ENCODE measurements at regions not wholly inside any gene's neighbourhood (a gene's known extent, or its start where the extent isn't known, plus 50 kb on each side); places are given as distances from the start of the nearest gene placed in this dataset.
"Not testable (repeated sequence)": the region's sequence is repeated elsewhere in the genome, so short reads cannot be mapped to it uniquely, and the experiment has no call there.

DNA sequence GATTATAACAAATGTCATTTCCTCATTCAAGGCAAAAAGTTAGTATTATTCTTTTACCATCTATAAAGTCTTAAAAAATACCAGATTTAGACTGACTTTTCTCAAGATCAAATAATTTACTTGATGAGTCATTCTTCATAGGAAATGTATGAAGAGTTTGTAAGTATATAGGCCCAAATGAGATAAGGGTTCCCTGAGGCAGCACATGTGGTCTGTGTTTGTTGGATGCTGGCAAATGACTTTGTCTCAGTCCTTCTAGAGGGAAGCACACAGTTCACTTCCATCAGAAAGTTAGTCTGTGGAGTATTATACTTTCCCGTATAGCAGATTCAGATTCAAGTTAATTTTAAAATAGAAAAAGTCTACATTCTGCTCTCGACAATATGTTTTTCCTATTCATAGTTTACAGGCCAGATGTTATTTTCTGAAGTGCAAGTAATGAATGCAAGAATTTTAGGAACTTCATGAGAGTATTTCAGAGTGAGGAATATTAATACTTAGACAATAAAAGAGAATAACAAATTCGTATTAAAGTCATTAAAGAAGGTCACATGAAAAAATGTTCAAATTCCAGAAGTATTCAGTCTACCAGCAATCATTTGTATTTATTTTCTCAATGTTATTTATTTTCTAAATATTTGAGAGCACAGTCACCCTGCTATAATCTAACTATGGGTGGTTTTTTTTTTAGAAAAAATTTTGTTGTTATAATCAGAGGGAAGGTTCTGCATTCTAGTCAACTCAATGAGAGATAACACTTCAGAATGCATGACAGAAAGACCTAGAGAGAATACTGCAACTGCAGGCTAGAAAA, 601.8 kb upstream of the ZFP42 start:
- DNase-seq (no peak), ATAC-seq (ENCODE audit: low FRiP score) (no peak)
- intact Hi-C loops (cut with DNase I): loop anchor here in 1 of 2 donors (10.0 kb wide), 1 partner anchor 181 kb away; no protein-coding TSS in a partner anchor
- Histone ChIP-seq H3K9me3 (ENCODE audit: control insufficient read depth, low read length) (peaks cover 2% of the 10 kb centered on the region), H3K4me1 (ENCODE audit: control insufficient read depth in 1 of 2, insufficient read depth in 2 of 2, low read length in 2 of 2) (peaks cover 0 to 2% of the 10 kb centered on the region in 2 donors), H3K4me3 (ENCODE audit: low read length in 2 of 2) (no peak overlapping the region), H3K27ac (ENCODE audit: low read depth in 1 of 2, low read length in 2 of 2) (no peak overlapping the region), H3K27me3 (ENCODE audit: control insufficient read depth in 1 of 2, insufficient read depth in 2 of 2, low read length in 1 of 2) (no peaks in the 10 kb centered on the region), H3K36me3 (ENCODE audit: control insufficient read depth in 1 of 2, insufficient read depth in 2 of 2, low read length in 1 of 2) (no peaks in the 10 kb centered on the region)
- 40 to 43% methylated on average over 3 of the region's 3 CpGs for WGBS, 2 donors

GRCh38 chr4:187396106-187396505, 599.5 kb upstream of the ZFP42 start:
- H3K27me3 ChIP-seq (ENCODE audit: control insufficient read depth in 1 of 2, insufficient read depth in 2 of 2, low read length in 1 of 2): no peaks in the 10 kb centered on the region
- no peaks in the 10 kb centered on the region for H3K9me3 ChIP-seq (ENCODE audit: control insufficient read depth, low read length)
- DNase-seq: no peak
- intact Hi-C loops (cut with DNase I): loop anchor here in 1 of 2 donors (10.0 kb wide), 1 partner anchor 179 kb away; no protein-coding TSS in a partner anchor
- H3K36me3 ChIP-seq (ENCODE audit: control insufficient read depth in 1 of 2, insufficient read depth in 2 of 2, low read length in 1 of 2): no peaks in the 10 kb centered on the region
- no peak overlapping the region for H3K4me3 ChIP-seq (ENCODE audit: low read length in 2 of 2)
- H3K27ac ChIP-seq (ENCODE audit: low read depth in 1 of 2, low read length in 2 of 2): no peak overlapping the region
- no peak for ATAC-seq (ENCODE audit: low FRiP score)
- H3K4me1 ChIP-seq (ENCODE audit: control insufficient read depth in 1 of 2, insufficient read depth in 2 of 2, low read length in 2 of 2): no peaks in the 10 kb centered on the region
- 93 to 95% methylated on average over 6 of the region's 6 CpGs for WGBS, 2 donors

GRCh38 chr4:187408447-187408846, 587.1 kb upstream of the ZFP42 start:
- DNase-seq: peak in 1 of 2 donors; percentile 61
- H3K4me1 ChIP-seq (ENCODE audit: control insufficient read depth in 1 of 2, insufficient read depth in 2 of 2, low read length in 2 of 2); H3K27me3 ChIP-seq (ENCODE audit: control insufficient read depth in 1 of 2, insufficient read depth in 2 of 2, low read length in 1 of 2); H3K27ac ChIP-seq (ENCODE audit: low read depth in 1 of 2, low read length in 2 of 2); ATAC-seq (ENCODE audit: low FRiP score); H3K36me3 ChIP-seq (ENCODE audit: control insufficient read depth in 1 of 2, insufficient read depth in 2 of 2, low read length in 1 of 2); intact Hi-C loops (cut with DNase I); H3K4me3 ChIP-seq (ENCODE audit: low read length in 2 of 2); H3K9me3 ChIP-seq (ENCODE audit: control insufficient read depth, low read length): not testable (repeated sequence)
- WGBS, 2 donors: 56 to 71% methylated on average over 10 of the region's 10 CpGs

DNA sequence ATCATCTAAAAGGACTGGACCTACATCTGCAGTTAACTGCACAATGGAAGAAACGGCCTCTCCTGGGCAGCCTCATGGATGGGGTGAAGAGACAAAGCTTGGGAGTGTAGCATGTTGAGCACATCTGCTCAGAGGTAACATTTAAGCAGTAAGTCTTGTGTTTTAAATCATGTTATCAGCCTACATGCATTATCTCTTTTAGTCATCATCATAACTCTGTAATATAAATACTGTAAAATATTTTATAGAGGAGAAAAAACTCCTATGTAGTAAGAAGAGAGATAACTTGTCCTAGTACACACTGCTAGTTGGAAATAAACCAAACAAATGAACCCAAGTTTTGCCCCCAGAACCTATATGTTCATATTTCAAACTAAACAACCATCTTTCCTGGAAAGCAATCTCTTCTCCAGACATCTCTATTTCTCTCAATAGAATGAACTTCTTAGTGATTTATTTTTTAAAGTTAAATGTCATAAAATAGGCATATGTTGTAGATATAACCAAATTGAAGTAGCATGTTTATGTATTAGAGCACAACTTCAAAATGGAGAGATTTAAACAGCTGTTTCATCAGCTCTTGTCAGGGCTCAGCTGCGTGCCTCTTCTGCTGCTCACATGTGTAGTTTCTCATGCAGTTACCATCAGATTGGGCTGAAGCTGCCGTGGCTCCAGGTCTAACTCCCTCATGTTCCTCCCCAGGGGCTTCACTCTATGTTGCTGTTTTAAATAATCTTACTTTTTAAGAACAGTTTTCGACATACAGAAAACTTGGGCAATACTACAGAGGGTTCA, 581.8 kb upstream of the ZFP42 start:
- no peak overlapping the region for H3K27ac ChIP-seq (ENCODE audit: low read depth in 1 of 2, low read length in 2 of 2)
- no peaks in the 10 kb centered on the region for H3K4me1 ChIP-seq (ENCODE audit: control insufficient read depth in 1 of 2, insufficient read depth in 2 of 2, low read length in 2 of 2)
- DNase-seq (no peak), ATAC-seq (ENCODE audit: low FRiP score) (no peak)
- H3K9me3 ChIP-seq (ENCODE audit: control insufficient read depth, low read length): no peaks in the 10 kb centered on the region
- 96% methylated on average over 4 of the region's 4 CpGs for WGBS, 2 donors
- no peaks in the 10 kb centered on the region for H3K27me3 ChIP-seq (ENCODE audit: control insufficient read depth in 1 of 2, insufficient read depth in 2 of 2, low read length in 1 of 2)
- no peak overlapping the region for H3K4me3 ChIP-seq (ENCODE audit: low read length in 2 of 2)
- intact Hi-C loops (cut with DNase I): loop anchor here in 1 of 2 donors (2.0 kb wide), 1 partner anchor 65 kb away; no protein-coding TSS in a partner anchor
- no peaks in the 10 kb centered on the region for H3K36me3 ChIP-seq (ENCODE audit: control insufficient read depth in 1 of 2, insufficient read depth in 2 of 2, low read length in 1 of 2)

GRCh38 chr4:187414716-187415115, 580.9 kb upstream of the ZFP42 start:
- WGBS, 2 donors: 13 to 33% methylated on average over 2 of the region's 2 CpGs
- DNase-seq (no peak), ATAC-seq (ENCODE audit: low FRiP score) (no peak)
- intact Hi-C loops (cut with DNase I): loop anchor here in 1 of 2 donors (2.0 kb wide), 1 partner anchor 64 kb away; no protein-coding TSS in a partner anchor
- no peaks in the 10 kb centered on the region for H3K4me1 ChIP-seq (ENCODE audit: control insufficient read depth in 1 of 2, insufficient read depth in 2 of 2, low read length in 2 of 2)
- H3K27ac ChIP-seq (ENCODE audit: low read depth in 1 of 2, low read length in 2 of 2): peak overlapping the region in 1 of 2 donors; percentile 76
- no peaks in the 10 kb centered on the region for H3K36me3 ChIP-seq (ENCODE audit: control insufficient read depth in 1 of 2, insufficient read depth in 2 of 2, low read length in 1 of 2)
- H3K9me3 ChIP-seq (ENCODE audit: control insufficient read depth, low read length): peaks cover 2% of the 10 kb centered on the region
- no peaks in the 10 kb centered on the region for H3K27me3 ChIP-seq (ENCODE audit: control insufficient read depth in 1 of 2, insufficient read depth in 2 of 2, low read length in 1 of 2)
- H3K4me3 ChIP-seq (ENCODE audit: low read length in 2 of 2): no peak overlapping the region

DNA sequence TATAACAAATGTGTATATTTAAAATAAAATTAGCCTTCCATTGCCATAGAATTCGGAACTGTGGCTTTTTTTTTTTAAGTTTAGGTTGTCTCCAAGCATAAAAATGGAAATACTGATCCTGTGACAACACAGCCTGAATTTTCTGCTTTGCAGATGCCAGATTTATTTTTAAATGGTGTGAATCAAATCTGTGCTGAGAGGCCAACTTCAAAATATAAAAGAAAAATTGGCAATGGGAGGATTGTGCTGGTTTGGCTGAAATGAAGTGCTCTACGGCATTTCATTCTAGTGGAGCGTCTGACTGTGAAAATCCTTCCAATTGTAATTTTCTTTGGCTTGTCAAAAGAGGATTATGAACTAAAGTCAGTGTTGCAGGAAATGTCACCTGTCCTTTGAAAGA, 580.3 kb upstream of the ZFP42 start:
- H3K9me3 ChIP-seq (ENCODE audit: control insufficient read depth, low read length): peaks cover 2% of the 10 kb centered on the region
- DNase-seq (no peak), ATAC-seq (ENCODE audit: low FRiP score) (no peak)
- no peak overlapping the region for H3K4me3 ChIP-seq (ENCODE audit: low read length in 2 of 2)
- WGBS, 2 donors: 3 to 8% methylated on average over 3 of the region's 3 CpGs
- no peaks in the 10 kb centered on the region for H3K27me3 ChIP-seq (ENCODE audit: control insufficient read depth in 1 of 2, insufficient read depth in 2 of 2, low read length in 1 of 2)
- H3K4me1 ChIP-seq (ENCODE audit: control insufficient read depth in 1 of 2, insufficient read depth in 2 of 2, low read length in 2 of 2): no peaks in the 10 kb centered on the region
- H3K36me3 ChIP-seq (ENCODE audit: control insufficient read depth in 1 of 2, insufficient read depth in 2 of 2, low read length in 1 of 2): no peaks in the 10 kb centered on the region
- H3K27ac ChIP-seq (ENCODE audit: low read depth in 1 of 2, low read length in 2 of 2): no peak overlapping the region
- intact Hi-C loops (cut with DNase I): loop anchor here in 1 of 2 donors (2.0 kb wide), 1 partner anchor 64 kb away; no protein-coding TSS in a partner anchor

- DNase-seq: no peak
- intact Hi-C loops (cut with DNase I): no loop called here
- Histone ChIP-seq H3K27ac (ENCODE audit: low read depth in 1 of 2, low read length in 2 of 2) (no peak overlapping the region), H3K4me3 (ENCODE audit: low read length in 2 of 2) (no peak overlapping the region), H3K9me3 (ENCODE audit: control insufficient read depth, low read length) (peaks cover 2% of the 10 kb centered on the region), H3K27me3 (ENCODE audit: control insufficient read depth in 1 of 2, insufficient read depth in 2 of 2, low read length in 1 of 2) (no peaks in the 10 kb centered on the region), H3K4me1 (ENCODE audit: control insufficient read depth in 1 of 2, insufficient read depth in 2 of 2, low read length in 2 of 2) (no peaks in the 10 kb centered on the region), H3K36me3 (ENCODE audit: control insufficient read depth in 1 of 2, insufficient read depth in 2 of 2, low read length in 1 of 2) (no peaks in the 10 kb centered on the region)
- 70 to 71% methylated on average over 3 of the region's 3 CpGs for WGBS, 2 donors
- no peak for ATAC-seq (ENCODE audit: low FRiP score)
These were observed 579.4 kb upstream of the ZFP42 start for GRCh38 chr4:187416216-187416615.

- intact Hi-C loops (cut with DNase I): no loop called here
- Histone ChIP-seq H3K9me3 (ENCODE audit: control insufficient read depth, low read length) (peaks cover 2% of the 10 kb centered on the region), H3K27me3 (ENCODE audit: control insufficient read depth in 1 of 2, insufficient read depth in 2 of 2, low read length in 1 of 2) (no peaks in the 10 kb centered on the region), H3K27ac (ENCODE audit: low read depth in 1 of 2, low read length in 2 of 2) (no peak overlapping the region), H3K36me3 (ENCODE audit: control insufficient read depth in 1 of 2, insufficient read depth in 2 of 2, low read length in 1 of 2) (no peaks in the 10 kb centered on the region), H3K4me3 (ENCODE audit: low read length in 2 of 2) (no peak overlapping the region), H3K4me1 (ENCODE audit: control insufficient read depth in 1 of 2, insufficient read depth in 2 of 2, low read length in 2 of 2) (no peaks in the 10 kb centered on the region)
- DNase-seq: no peak
- WGBS, 2 donors: 95 to 97% methylated on average over 3 of the region's 3 CpGs
- ATAC-seq (ENCODE audit: low FRiP score): no peak
These were observed 577.9 kb upstream of the ZFP42 start for GRCh38 chr4:187417721-187418120.

Data from aorta (tissue), 5 donors.